HG03066 (cell line): ENCODE measurements at regions not wholly inside any gene's neighbourhood (a gene's known extent, or its start where the extent isn't known, plus 50 kb on each side); places are given as distances from the start of the nearest gene placed in this dataset.

Experiments
- ATAC-seq: cut with Tn5 transposase; IDR thresholded peaks from one replicate; pipeline ENCODE4 v1.9.1; 2021; ENCODE audit warnings: low read depth; ENCODE audit not compliant: unreplicated experiment

- no peak for ATAC-seq
Measured at GRCh38 chr4:18858229-18858922, 836.8 kb upstream of the LCORL start.

GRCh38 chr4:18850867-18851266 lies 829.3 kb upstream of the LCORL start:
- ATAC-seq = no peak

GRCh38 chr4:18847249-18847890 lies 825.8 kb upstream of the LCORL start:
- no peak for ATAC-seq

- ATAC-seq = no peak
Measured at GRCh38 chr4:18846313-18846712, 824.8 kb upstream of the LCORL start.

- ATAC-seq = no peak
Measured at GRCh38 chr4:18844726-18845125, 823.2 kb upstream of the LCORL start.

- ATAC-seq = no peak
Measured at GRCh38 chr4:18842431-18842830, 820.9 kb upstream of the LCORL start.

- ATAC-seq = no peak
Measured at GRCh38 chr4:18840481-18840880, 818.9 kb upstream of the LCORL start.

GRCh38 chr4:18816228-18816895 lies 794.8 kb upstream of the LCORL start:
- no peak for ATAC-seq

- ATAC-seq = no peak
Measured at GRCh38 chr4:18815779-18816173, 794.2 kb upstream of the LCORL start.

GRCh38 chr4:18815081-18815778 lies 793.7 kb upstream of the LCORL start:
- ATAC-seq = no peak

GRCh38 chr4:18813771-18814170 lies 792.2 kb upstream of the LCORL start:
- ATAC-seq = no peak

- no peak for ATAC-seq
Measured at GRCh38 chr4:18813055-18813454, 791.5 kb upstream of the LCORL start.

GRCh38 chr4:18803781-18804180 lies 782.2 kb upstream of the LCORL start:
- ATAC-seq = no peak

- no peak for ATAC-seq
Measured at GRCh38 chr4:18798123-18798522, 776.6 kb upstream of the LCORL start.

GRCh38 chr4:18795794-18796193 lies 774.2 kb upstream of the LCORL start:
- ATAC-seq = no peak

GRCh38 chr4:18777190-18777930 lies 755.8 kb upstream of the LCORL start:
- ATAC-seq = no peak

- no peak for ATAC-seq
Measured at GRCh38 chr4:18767921-18768320, 746.4 kb upstream of the LCORL start.

- no peak for ATAC-seq
Measured at GRCh38 chr4:18756671-18757070, 735.1 kb upstream of the LCORL start.

- no peak for ATAC-seq
Measured at GRCh38 chr4:18754180-18754579, 732.6 kb upstream of the LCORL start.

- no peak for ATAC-seq
Measured at GRCh38 chr4:18751083-18751482, 729.5 kb upstream of the LCORL start.

GRCh38 chr4:18749391-18749790 lies 727.8 kb upstream of the LCORL start:
- no peak for ATAC-seq
